ENCODE measurements at regions not wholly inside any gene's neighbourhood (a gene's known extent, or its start where the extent isn't known, plus 50 kb on each side); places are given as distances from the start of the nearest gene placed in this dataset.

- TF ChIP-seq CTCF (IDR thresholded peaks at IDR 0.05), result no peak
- no peak for TF ChIP-seq POLR2A (IDR thresholded peaks at IDR 0.05)
Measured at GRCh38 chr12:40171501-40171900, 53.3 kb upstream of the LRRK2 start.
